ENCODE measurements at regions not wholly inside any gene's neighbourhood (a gene's known extent, or its start where the extent isn't known, plus 50 kb on each side); places are given as distances from the start of the nearest gene placed in this dataset.

DNA sequence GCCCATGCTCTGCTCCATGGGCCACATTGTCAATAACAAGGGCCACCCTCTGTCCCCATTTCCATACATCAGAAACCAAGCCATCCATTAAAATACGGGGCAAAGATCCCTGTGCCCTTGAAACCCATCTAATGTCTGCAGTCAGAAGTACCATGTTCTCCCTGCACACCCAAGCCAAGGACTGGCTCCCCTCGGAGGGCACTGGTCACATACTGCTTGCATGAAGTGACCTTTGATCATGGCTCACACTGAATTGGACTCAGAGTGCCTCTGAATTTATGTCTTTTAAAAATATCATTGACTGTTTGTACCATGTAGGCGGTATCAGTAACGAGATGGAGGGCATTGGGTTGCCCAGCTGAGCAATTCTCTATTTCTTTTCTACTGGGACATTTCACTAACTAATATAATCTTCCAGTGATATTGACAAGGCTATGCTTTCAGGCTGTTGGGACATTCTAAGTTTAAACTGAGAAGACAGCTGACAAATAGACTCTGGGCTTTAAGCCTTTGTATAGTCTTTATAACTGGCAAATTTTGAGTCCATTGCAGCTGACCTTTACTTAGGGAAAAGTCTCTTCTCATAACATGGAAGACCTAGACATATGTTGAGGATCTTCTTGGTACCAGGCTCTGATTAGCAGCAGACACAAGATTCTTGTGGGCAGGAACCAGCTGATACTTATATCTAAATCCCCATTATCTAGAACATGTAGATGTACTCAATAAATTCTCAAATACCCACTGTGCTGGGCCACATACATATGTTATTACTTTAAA is 214.3 kb downstream of the MYCN start:
- TF ChIP-seq POLR2AphosphoS5 (IDR thresholded peaks at IDR 0.05; ENCODE audit: low read depth, low read length): no peak
- TF ChIP-seq, protein P1, sequence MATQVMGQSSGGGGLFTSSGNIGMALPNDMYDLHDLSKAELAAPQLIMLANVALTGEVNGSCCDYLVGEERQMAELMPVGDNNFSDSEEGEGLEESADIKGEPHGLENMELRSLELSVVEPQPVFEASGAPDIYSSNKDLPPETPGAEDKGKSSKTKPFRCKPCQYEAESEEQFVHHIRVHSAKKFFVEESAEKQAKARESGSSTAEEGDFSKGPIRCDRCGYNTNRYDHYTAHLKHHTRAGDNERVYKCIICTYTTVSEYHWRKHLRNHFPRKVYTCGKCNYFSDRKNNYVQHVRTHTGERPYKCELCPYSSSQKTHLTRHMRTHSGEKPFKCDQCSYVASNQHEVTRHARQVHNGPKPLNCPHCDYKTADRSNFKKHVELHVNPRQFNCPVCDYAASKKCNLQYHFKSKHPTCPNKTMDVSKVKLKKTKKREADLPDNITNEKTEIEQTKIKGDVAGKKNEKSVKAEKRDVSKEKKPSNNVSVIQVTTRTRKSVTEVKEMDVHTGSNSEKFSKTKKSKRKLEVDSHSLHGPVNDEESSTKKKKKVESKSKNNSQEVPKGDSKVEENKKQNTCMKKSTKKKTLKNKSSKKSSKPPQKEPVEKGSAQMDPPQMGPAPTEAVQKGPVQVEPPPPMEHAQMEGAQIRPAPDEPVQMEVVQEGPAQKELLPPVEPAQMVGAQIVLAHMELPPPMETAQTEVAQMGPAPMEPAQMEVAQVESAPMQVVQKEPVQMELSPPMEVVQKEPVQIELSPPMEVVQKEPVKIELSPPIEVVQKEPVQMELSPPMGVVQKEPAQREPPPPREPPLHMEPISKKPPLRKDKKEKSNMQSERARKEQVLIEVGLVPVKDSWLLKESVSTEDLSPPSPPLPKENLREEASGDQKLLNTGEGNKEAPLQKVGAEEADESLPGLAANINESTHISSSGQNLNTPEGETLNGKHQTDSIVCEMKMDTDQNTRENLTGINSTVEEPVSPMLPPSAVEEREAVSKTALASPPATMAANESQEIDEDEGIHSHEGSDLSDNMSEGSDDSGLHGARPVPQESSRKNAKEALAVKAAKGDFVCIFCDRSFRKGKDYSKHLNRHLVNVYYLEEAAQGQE (IDR thresholded peaks at IDR 0.05; ENCODE audit: insufficient read depth in 1 of 2, low read depth in 2 of 2, low read length in 2 of 2): no peak
